ENCODE measurements at regions not wholly inside any gene's neighbourhood (a gene's known extent, or its start where the extent isn't known, plus 50 kb on each side); places are given as distances from the start of the nearest gene placed in this dataset.

DNA sequence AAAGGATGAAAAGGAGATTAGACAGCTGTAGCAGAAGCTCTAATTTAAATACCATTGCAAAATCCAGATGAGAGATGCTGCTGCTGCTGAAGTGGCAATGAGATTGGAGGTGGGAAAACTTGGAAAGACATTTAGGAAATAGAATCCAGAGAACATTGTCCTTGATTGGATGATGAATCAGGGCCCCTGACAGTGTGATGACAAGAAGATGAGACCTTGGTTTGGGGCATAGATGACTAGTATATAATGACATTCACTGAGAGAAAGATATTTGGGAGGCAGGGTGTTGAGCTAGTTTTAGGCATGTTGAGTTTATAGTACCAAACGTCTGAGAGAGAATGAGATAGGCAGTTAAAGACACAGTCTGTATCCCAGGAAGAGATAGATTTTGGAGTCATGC lies 311.5 kb upstream of the MPDZ start:
- no peak for DNase-seq (ENCODE audit: low spot score)

GRCh38 chr9:13589034-13589737 lies 309.7 kb upstream of the MPDZ start:
- DNase-seq (ENCODE audit: low spot score), result no peak

- DNase-seq (ENCODE audit: low spot score), result no peak
Measured at GRCh38 chr9:13588151-13589033, 308.9 kb upstream of the MPDZ start.

GRCh38 chr9:13587571-13587970 lies 308.1 kb upstream of the MPDZ start:
- no peak for DNase-seq (ENCODE audit: low spot score)

- no peak for DNase-seq (ENCODE audit: low spot score)
Measured at GRCh38 chr9:13586587-13587374, 307.3 kb upstream of the MPDZ start.

- DNase-seq (ENCODE audit: low spot score), result no peak
Measured at GRCh38 chr9:13580760-13581159, 301.3 kb upstream of the MPDZ start.

GRCh38 chr9:13580131-13580530 lies 300.6 kb upstream of the MPDZ start:
- no peak for DNase-seq (ENCODE audit: low spot score)

DNA sequence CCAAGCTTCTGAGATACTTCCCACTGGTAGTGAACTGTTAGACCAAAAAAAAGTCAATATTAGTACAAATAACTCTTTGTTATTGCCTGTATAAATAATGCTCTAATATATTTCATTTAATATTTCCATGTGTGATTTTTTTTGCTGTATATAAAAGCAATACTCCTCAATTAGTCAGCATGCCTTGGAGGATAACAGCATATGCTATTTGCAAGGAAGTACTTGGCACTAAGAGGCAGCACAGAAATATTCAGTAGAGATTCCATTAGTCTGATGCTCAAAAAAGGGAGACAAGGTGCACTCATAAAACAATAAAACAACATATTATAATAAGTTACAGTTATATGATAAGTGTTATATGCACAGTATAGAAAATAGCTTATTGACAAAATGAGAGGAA lies 296.6 kb upstream of the MPDZ start:
- no peak for DNase-seq (ENCODE audit: low spot score)

- DNase-seq (ENCODE audit: low spot score), result no peak
Measured at GRCh38 chr9:13575558-13575957, 296.1 kb upstream of the MPDZ start.

GRCh38 chr9:13570068-13570974 lies 290.8 kb upstream of the MPDZ start:
- DNase-seq (ENCODE audit: low spot score), result no peak

GRCh38 chr9:13569602-13570067 lies 290.1 kb upstream of the MPDZ start:
- DNase-seq (ENCODE audit: low spot score), result no peak

- no peak for DNase-seq (ENCODE audit: low spot score)
Measured at GRCh38 chr9:13568841-13569601, 289.5 kb upstream of the MPDZ start.

- DNase-seq (ENCODE audit: low spot score), result no peak
Measured at GRCh38 chr9:13568405-13568804, 288.9 kb upstream of the MPDZ start.

DNA sequence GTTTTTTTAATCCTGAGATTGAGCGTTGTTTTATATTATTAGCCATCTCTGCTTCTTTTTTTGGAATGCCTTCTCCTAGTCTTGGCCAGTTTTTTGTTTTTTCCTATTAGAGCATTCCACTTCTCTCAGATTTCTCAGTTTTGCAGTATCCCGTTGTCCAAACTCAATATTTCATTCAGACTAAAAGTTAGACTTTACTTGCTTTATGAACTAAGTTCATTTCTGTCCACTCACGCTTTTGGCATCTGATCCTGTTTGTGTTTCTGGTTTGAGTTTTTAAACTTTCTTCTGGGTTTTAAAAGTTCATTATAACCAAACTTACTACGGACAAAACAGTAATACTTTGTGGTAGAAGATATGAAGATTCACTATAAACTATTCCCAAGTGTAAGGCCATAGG lies 288.3 kb upstream of the MPDZ start:
- DNase-seq (ENCODE audit: low spot score), result no peak

DNA sequence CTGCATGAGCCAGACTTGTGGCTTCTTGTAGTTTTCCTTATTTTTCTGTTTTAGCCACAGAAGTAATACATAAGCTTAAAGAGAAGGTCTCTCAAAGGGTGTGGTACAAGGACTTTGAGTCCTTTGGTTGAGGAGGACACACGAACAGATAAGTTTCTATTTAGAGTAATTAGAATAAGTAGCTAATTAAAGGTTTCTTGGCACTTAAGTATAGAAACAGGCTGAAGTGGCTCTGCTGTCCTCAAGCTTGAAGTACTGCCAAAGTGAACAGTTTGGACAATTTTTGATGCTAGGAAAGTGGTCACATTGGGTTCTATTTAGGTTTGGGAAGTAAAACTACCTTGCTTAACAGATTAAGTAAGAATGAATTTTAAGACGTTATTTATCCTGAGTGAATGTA lies 278.3 kb upstream of the MPDZ start:
- no peak for DNase-seq (ENCODE audit: low spot score)

DNA sequence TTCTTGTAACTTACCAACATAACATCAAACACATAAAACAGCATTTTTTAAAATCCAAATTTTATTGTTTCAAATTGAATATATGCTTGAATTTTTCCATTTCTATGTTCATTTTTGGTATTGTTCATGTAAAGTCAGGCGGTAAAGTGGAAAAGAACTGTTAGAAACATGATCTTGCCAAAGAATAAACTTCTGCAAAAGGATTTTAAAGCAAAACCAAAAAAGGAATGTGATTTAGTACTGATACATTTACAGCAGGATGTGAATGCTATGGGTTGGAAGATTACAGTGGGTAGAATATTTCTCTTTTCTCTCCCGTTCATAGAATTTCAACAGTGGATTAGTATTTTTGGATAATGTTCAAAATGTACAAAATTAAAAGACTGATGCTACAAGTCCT lies 277.2 kb upstream of the MPDZ start:
- no peak for DNase-seq (ENCODE audit: low spot score)

- DNase-seq (ENCODE audit: low spot score), result no peak
Measured at GRCh38 chr9:13555989-13556500, 276.6 kb upstream of the MPDZ start.

- no peak for DNase-seq (ENCODE audit: low spot score)
Measured at GRCh38 chr9:13555516-13555915, 276.0 kb upstream of the MPDZ start.

GRCh38 chr9:13554626-13555025 lies 275.1 kb upstream of the MPDZ start:
- no peak for DNase-seq (ENCODE audit: low spot score)

DNA sequence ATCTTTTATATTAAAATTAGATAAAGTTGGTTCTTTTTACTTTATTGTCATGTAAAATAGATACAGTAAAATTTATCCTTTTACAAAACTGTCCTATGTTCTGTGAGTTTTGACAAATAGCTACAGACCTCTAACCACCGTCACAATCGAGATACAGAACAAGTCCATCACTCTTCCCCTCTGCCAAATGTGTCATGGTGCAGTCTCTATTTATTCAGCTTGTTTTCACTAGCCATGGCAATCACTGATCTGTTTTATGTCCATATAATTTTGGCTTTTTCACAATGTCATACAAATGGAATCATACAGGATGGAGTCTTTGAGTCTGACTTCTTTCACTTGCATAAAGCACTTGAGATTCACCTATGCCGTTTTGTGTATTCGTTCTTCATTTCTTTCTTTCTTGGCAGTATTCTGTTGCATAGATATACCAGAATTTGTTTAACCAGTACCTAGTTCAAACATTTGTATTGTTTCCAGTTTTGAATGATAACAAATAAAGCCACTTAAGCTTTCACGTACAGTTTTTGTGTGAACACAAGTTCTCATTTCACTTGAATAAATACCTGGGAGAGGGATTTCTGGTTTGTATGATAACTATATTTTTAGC lies 273.2 kb upstream of the MPDZ start:
- DNase-seq (ENCODE audit: low spot score), result no peak
